NCI-H1930 (cell line): ENCODE measurements at regions not wholly inside any gene's neighbourhood (a gene's known extent, or its start where the extent isn't known, plus 50 kb on each side); places are given as distances from the start of the nearest gene placed in this dataset.
"Not testable (repeated sequence)": the region's sequence is repeated elsewhere in the genome, so short reads cannot be mapped to it uniquely, and the experiment has no call there.

Experiments used
- DNase-seq, 2 experiments: peaks; one replicate each; lab custom pipeline; 2025; lab: John Stamatoyannopoulos, UW

DNA sequence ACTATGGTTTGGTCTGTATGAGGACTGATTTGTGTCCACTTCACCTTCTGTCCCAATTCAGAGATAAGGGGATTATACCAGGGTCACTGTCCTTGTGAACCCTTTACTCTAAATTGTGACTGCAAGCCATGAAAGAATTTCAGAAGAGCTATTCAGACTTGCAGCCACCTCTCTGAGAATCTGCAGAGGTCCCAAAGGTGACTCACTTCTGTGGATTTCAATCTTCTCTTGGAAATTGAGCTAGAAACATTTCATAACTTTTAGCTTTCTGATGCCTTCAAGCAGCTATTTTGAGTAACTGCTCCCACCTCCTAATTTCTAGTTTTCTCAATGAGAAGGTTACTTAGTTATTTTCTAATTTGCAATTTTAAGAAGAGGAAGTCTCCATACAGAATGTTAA lies 1242.4 kb upstream of the ACVR2A start:
- no peak for DNase-seq

DNA sequence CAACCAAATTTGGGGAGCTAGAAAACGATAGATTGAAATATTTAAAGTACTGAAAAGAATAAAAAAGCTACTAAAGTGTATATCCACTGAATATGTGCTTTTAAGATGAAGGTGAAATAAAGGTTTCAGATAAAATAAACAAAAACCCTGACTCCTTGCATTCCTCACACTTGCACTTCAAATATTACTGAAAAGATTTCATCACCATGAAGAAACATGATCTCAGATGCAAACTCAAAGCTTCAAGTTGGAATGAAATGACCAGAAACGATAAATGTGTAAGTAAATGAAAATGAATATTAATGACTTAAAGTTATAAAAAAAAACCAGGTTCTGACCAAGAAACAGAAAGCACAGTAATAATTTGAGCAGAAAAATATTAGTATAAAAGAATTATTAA lies 1246.0 kb upstream of the ACVR2A start:
- DNase-seq: no peak

DNA sequence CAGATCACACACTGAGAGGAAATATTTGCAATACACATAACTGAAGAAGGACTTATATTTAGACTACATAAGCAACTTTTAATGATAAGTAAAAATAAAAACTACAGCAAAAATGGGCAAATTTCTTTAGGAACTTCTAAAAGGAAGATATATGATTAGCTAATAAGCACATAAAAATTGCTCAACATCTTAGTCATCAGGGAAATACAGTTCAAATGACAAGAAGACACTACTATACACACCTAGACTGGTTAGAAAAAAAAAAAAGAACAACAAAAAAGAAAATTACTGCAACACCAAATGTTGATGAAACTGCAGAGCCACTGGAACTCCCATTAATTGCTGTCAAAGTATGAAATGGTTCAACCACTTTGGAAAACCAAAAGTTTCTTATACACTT lies 1247.5 kb upstream of the ACVR2A start:
- no peak for DNase-seq

DNA sequence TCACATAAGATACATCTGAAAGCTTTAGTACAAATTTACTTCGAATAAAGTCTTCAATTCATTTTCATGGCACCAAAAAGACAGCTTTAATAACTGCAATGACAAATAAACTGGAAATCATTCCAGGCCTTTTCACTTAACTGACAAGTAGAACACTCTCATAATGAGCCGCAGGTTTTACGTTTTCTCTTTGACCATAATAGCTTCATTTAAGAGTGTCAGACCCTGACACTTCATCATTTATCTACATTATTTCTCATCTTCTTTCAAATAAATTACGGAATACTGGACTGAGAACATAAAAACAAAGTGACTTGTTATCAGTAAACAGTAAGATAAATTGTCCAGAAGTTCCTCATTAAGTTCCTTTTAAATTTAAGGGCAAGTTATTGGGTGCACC lies 1252.9 kb upstream of the ACVR2A start:
- DNase-seq: no peak

DNA sequence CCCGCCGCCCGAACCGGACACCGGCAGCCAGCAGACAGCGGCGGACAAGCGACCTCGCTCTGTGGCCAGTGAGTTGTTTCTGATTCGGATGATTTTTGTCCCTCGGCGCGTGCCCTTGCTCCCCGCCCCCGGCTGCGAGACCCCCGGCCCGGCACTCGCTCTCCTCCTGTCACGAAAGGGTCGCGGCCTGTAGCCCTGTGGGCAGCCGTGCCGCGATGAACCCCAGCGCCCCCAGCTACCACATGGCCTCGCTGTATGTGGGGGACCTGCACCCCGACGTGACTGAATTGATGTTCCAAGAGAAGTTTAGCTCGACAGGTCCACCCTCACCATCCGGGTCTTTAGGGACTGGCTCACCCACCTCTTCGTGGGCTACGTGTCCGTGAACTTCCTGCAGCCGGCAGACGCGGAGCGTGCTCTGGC lies 1257.5 kb upstream of the ACVR2A start:
- no peak for DNase-seq

DNA sequence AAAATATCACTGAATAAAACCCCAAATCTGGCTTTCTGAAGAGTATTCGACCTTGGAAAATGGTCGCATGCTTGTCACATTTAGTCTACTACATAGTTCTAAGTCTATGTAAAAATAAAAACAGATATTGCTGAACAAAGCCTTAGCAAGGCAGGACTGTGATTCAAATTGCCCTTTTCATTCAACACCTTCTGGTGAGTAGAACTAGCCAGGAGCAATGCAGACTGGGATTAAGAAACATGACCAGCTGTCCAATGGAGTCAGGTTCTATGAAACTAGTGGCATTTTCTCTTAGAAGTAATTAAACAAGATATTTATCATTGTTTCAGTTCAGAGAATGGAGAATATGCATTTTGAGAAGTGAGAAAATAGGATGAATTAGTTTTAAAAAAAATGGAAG lies 1260.5 kb upstream of the ACVR2A start:
- no peak for DNase-seq

DNA sequence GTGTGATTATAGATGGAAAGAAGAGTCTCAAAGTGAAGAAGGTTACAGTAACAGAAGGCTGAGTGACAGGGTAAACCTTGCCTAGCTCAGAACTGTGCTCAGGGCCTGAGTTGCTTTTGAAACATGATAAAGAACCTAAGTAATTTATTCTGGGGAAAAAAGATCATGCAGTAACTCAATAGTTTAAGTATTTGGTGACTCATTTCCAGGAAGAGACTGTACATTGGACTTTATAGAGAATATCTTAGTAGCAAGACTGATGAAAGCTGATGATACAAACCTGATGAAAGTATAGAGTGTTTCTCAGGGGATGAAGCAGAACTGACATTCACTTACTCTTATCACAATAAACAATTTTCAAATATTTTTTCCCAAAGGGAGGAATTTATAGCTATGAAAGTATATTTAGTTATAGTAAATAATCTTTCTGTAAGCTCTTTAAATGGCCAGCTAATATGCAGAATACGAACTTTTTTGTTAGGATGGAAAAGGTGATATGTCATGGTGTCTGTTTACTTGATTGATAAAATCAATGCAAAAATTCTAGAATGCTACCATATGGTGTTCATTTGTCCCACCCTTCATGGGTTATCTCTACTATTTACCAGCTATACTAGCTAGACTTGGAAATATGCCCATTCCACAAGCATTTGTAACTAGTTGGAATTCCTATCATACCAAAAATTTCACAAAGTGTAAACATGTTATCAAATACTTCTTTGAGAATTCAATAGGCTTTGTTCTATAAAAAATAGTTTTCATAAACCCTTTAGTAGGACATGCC lies 1265.5 kb upstream of the ACVR2A start:
- DNase-seq: no peak

DNA sequence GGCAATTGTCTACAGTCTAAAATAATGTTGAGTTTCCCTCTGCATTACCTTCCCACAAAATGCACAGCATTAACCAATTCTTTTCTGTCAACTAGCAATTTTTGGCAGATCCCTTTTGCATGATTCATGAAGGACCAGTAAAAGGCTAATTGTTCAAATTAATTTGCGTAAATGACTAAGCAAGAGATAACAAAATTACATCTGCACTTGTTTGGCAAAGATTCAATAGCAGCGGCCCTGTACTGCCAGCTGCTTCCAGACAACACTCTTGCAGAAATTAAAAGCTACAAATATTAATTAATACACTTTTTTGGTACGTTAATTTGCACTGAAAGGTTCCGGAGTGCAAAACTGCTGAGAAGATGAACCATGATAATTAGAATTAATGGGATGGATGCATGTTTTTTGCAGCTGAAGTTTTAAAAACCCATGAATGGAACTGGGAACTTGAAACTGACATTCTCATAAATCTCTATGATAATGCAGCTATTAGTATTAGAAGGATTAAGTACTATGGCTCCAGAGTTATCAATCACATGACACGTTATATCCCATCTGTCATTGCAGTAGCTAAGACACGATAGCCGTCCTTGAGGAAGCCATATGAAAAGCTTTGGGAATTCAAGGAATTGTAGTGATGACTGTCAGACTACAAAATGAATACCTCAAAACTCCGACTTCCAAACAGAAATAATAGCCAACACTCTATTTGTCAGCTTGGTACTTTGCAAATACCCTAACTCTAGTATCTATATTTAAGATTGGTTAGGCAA lies 1268.3 kb upstream of the ACVR2A start:
- no peak for DNase-seq

DNA sequence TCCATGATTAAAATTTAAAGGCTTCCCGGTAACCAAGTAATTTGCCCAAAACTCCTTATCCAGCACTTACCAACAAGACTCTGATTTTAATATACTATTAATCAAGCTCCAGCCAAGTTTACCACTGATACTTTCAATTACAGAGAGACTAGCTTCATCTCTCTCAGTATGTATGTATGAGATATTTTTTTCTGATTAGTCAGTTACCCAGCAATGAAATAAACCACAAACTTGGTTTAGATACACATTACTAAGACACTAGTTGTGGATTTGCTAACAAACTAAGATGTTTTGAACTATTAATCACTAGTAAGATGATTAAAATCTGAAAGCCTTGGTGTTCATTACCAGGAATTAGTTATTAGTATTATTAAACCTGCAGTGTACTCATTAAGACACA lies 1272.2 kb upstream of the ACVR2A start:
- DNase-seq: no peak

DNA sequence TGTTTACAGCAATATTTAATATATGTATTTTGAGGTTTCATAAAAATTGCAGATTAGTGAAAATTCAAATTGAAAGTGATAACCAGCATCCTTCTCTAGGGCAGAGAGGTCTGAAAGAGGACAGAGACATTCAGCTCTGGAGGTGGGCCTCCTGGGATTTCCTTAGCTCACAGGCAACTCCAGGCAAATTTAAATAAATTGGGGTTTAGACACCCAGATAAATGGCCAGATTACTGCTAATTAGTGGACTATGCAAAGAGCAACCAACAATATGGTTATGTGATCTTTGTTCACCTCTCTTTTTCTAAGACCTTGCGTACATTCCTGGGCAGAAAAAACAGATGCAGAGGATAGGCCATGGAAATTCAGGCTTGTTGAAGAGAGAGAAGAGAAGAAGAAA lies 1282.8 kb upstream of the ACVR2A start:
- no peak for DNase-seq

DNA sequence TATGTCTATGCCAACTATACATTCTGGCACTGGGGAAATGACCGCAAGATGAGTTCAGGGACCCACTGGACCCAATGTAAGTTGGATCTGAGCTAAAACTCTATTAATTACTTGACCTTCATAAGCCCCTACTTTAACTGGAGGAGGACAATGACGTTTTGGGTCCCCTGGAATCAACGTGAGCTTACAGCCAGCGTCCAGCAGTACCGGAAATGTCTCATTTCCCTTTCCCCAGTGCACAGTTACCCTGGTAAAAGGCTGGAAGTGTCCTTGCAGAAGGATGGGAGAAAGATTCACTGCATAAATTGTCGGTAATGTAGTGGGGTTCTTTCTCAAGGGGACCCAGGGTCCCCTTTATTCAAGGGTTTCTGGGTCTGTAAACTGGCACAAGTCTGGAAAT lies 1297.6 kb upstream of the ACVR2A start:
- no peak for DNase-seq

DNA sequence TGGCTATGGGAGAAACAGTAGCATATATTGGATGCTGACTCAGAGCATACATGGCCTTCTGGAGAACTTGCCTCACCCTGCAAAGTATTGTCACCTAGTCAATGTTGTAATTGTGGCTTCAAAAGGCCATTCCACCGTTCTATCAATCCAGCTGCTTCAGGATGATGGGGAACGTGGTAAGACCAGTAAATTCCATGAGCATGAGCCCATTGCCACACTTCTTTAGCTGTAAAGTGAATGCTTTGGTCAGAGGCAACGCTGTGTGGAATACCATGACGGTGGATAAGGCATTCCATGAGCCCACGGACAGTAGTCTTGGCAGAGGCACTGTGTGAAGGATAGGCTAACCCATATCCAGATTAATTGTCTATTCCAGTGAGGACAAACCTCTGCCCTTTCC lies 1300.1 kb upstream of the ACVR2A start:
- no peak for DNase-seq

DNA sequence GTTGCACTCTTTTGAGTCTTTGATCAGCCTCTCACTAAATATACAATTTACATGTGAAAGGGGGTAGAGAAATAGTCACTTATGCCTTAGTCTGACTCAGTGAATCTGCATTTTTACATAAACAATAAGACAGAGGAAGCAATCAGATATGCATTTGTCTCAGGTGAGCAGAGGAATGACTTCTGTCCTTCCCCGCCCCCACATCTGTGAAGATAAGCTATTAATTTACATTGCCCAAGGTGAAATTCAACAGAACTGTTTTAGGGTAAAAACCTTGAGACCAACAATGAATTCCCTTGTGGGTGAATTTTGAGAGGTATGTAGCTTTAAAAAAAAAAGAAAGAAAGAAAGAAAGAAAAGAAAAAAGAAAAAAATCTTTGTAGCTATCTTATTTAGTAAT lies 1302.9 kb upstream of the ACVR2A start:
- no peak for DNase-seq

DNA sequence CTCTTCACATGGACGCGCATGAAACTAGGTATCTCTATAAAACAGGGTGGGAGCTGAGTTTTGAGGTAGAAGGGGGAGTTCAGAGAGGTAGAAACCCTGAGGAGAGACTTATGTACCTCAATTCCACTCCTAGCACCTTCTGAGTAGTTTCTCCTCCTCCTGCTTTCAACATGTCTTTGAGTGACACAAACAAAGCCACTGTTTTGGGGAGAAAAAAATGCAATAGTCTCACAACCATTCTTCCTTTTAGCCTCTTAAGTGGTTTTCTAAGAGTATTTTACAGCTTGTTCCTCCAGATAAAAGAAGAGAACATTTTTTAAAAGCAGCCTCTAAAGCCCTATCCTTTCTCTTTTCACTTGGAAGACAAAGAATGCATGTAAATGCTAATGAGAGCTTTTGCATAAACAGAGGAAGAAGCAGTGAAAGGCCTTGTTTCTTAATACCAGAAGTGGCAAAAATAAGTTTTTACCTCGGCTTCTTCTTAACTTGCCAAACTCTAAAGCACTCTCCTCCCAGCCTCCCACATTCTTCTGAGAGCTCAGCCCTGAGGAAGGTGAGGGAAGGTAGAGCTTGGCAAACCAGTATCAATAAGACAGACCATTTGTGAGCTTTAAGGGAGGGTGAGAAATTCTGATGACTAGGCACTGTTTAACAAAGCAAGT lies 1304.4 kb upstream of the ACVR2A start:
- no peak for DNase-seq

DNA sequence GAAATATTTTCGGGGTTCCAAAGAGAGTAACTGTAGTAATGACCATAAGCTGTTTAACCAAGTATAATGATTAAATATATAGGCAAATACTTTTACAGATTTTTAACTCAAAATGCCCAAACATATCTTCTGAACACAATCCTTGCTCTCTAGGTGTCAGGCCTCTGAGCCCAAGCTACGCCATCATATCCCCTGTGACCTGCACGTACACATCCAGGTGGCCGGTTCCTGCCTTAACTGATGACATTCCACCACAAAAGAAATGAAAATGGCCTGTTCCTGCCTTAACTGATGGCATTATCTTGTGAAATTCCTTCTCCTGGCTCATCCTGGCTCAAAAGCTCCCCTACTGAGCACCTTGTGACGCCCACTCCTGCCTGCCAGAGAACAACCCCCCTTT lies 1305.1 kb upstream of the ACVR2A start:
- DNase-seq: not testable (repeated sequence)

DNA sequence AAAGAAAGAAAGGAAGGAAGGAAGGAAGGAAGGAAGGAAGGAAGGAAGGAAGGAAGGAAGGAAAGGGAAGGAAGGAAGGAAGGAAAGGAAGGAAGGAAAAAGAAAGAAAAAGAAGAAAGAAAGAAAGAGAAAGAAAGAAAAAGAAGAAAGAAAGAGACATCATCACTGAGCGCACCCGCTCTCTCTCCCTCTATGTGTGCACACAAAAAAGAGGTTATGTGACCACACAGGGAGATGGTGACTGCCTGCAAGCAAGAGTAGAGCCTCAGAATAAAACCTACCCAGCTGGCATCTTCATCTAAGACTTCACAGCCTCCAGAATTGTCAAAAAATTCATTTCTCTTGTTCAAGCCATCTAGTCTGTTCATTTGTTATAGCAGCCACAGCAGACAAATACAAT lies 1307.4 kb upstream of the ACVR2A start:
- no peak for DNase-seq

DNA sequence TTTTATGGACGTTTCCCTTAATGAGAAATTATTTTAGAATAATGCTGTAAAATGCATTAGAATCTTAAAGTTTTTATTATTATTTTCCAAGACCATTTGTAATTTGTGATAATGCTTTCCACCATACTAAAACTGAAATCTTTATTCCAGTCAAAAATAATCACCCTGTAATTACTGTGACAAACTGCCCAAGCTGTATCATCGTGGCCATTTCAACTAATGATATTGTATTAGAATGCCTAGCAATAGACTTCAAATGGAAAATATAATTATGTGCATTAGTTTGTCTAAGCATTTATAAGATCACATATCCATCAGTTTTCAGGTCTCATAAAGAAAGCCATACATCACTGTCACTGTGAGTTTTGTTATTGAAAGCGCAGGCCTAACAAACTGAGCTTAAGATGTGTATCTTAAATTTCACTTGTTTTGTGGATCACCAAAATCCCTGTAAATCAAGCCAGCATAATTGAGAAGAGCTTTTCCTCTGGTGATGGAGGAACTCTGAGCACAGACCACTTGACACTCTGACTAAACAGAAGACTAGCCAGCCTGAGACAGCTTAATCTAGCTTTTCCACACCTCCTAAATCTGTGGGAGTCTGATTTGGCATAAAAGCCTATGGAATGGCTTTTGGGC lies 1312.2 kb upstream of the ACVR2A start:
- DNase-seq: no peak

DNA sequence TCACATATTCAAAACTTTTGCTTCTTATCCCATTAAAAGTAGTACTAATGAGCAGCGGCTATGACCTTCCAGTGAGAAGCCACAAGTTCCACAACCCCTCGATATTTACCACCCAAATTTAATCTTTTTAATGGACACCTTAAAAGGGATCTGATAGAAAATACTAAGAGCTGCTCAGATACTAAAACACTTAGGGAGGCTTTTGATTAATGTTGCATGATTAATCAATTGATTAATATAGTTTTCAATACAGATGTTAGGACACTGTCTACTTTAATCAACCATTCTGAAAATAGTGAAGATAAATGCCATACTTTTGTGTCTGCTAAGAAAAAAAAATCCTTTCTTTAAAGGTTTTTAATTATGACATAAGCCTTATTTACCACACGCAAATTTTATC lies 1312.8 kb upstream of the ACVR2A start:
- no peak for DNase-seq

DNA sequence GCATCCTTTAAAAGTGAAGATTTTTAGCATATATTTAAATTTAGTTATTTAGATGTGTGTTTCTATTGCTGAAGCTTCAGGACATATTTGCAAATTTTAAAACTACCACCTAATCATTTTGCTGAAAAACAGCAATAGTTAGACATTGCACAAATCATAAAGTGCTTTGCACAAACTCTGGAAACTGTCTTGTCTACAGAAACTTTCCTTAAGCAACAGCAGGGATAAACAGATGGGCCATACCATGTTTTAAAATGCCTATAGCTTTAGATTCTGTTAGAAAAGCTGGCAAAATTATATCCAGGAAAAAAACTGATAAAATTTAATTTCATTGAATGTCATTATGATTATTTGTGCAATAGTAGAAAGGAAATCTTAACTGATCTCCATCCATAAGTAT lies 1313.9 kb upstream of the ACVR2A start:
- DNase-seq: no peak

DNA sequence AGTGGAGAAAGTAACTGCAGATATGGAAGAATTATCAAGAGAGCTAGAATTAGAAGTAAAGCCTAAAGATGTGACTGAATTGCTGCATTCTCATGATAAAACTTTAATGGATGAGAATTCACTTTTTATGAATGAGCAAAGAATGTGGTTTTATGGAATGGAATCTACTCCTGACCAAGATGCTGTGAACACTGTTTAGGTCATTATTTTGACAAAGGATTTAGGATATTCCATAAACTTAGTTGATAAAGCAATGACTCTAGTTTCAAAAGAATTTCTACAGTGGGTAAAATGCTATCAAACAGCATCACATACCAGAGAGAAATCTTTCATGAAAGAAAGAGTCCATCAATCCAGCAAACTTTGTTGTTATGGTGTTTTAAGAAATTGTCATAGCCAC lies 1317.7 kb upstream of the ACVR2A start:
- no peak for DNase-seq

DNA sequence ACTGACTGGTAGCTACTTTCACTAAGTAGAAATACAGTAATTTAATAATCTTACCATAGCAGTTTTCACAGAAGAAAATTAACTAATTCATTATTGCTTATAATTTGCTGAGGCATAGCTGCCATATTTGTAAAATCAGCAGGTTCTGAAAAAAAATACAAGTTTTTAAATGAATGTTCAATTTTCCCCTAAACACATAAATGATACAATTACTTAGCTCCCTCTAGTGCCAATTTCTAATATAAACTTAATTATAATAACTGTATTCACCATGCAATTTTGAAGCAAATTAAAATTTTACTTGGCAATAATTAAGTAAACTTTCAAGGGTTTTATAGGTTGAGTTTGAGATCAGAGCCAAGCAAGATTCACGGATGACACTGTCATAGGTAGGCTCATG lies 1321.6 kb upstream of the ACVR2A start:
- no peak for DNase-seq

DNA sequence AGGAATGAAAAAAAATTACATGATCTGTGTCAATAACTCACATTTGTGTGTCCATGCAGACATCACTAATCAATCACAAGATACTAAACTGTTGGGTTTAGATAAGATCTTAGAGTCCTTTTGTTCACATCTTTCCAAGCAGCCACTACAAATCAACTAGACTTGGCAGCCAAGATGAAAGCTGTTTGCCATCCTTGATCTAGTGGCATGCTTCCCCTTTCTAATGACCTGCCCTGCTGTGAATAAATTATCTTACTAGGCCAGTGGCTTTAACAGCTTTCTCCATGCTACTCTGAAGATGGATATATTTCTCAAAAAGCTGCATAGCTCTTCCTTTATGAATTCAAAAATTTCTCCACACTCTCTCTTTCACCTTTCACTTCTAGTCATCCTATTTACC lies 1338.0 kb upstream of the ACVR2A start:
- no peak for DNase-seq

DNA sequence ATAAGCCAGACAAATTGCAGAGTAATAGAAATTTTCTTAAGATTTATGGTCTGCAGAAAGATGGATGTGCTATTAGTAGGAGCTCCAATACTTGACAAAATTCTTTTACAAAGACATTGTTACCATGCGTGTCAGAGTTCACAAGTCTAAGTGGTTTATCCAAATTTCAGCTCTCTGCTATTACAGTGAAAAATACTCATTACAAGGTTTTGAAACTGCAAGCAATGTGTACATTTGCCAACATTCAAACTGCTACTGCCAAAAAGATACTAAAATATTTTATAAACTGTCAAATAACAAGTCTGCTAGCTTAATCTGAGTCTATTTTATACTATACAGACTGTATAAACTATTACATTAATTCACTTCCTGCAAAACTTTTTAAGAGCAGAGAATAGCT lies 1341.5 kb upstream of the ACVR2A start:
- DNase-seq: no peak
